Activated CD4-positive, alpha-beta T cell treated with anti-CD3 and anti-CD28 coated beads, Interleukin-2, amount 50 U/mL, for 24 hours (primary cell): ENCODE measurements at regions not wholly inside any gene's neighbourhood (a gene's known extent, or its start where the extent isn't known, plus 50 kb on each side); places are given as distances from the start of the nearest gene placed in this dataset.
"Not testable (repeated sequence)": the region's sequence is repeated elsewhere in the genome, so short reads cannot be mapped to it uniquely, and the experiment has no call there.

Experiments
- DNase-seq, 2 donors: peaks; one replicate each; pipeline ENCODE4 v3.0.0-alpha.2; 2020; ENCODE audit warnings: low read depth in 1 of 2, low spot score in 1 of 2

DNA sequence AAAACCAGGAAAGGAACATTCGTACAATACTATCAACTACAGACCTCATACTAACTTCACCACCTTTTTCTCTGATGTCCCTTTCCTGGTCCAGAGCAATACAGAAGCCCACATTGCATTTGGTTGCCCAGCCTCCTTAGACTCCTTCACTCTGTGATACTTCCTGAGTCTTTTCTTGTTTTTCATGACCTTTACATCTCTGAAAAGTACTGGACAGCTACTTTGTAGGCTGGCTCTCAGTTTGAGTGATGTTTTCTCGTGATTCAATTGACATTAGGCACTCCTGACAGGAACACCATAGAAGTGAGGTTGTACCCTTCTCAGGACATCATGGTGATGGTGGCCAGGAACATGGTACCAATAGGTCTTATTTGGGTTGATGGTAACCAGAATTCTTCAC lies 185.9 kb upstream of the SLC39A10 start:
- DNase-seq = no peak

DNA sequence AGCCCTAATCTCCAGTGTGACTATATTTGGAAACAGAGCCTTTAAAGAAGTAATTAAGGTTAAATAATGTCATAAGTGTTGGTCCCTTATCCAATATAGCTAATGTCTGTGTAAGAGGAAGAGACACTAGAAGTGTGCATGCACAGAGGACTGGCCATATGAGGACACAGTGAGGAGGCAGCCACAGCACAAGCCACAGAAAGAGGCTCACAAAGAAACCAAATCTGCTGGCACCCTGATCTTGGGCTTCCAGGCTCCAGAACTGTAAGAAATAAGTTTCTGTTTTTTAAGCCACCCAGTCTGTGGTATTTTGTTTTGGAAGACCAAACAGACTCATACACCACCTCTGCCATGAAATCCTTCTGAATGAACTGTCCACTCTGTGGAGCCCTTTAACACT lies 186.4 kb upstream of the SLC39A10 start:
- no peak for DNase-seq

GRCh38 chr2:195468771-195469170 lies 188.3 kb upstream of the SLC39A10 start:
- no peak for DNase-seq

GRCh38 chr2:195466427-195466826 lies 190.6 kb upstream of the SLC39A10 start:
- DNase-seq = no peak

GRCh38 chr2:195461010-195461409 lies 196.0 kb upstream of the SLC39A10 start:
- no peak for DNase-seq

DNA sequence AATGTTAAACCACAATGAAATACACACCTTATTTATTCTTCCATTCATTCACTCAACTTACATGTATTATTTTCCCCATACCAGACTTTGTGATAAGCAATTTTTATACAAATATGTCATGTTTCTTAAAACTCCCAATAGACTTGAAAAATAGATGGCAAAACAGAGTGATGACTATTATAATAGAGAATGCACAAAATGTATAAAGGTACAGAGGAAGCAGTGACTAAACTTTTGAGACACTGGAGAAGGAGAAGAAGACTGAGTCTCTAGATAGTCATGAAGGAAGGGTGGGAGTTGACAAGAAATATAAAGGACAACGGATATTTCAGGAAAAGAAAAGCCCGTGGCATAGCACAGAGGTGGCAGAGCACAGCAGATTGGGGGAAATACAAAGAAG lies 198.1 kb upstream of the SLC39A10 start:
- no peak for DNase-seq

DNA sequence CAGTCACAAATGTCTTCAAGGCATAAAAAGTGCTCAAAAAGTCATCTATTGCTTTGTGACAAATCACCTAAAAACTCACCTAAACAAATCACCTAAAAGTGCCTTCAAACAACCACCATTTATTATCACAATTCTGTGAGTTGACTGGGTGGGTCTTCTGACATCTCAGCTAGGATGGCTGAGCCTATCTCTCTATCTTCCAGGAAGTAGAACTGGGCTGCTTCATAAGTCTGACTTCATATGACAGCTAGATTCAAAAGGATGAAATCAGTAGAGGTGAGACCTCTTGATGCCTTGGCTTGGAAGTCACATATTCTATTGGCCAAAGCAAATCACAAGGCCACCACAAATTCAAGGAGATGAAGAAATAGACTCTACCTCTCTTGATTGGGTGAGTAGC lies 199.2 kb upstream of the SLC39A10 start:
- DNase-seq = no peak

GRCh38 chr2:195456771-195457170 lies 200.3 kb upstream of the SLC39A10 start:
- DNase-seq = no peak

- DNase-seq = no peak
Measured at GRCh38 chr2:195451160-195451559, 205.9 kb upstream of the SLC39A10 start.

- no peak for DNase-seq
Measured at GRCh38 chr2:195450552-195451113, 206.4 kb upstream of the SLC39A10 start.

- no peak for DNase-seq
Measured at GRCh38 chr2:195447323-195447975, 209.6 kb upstream of the SLC39A10 start.

- DNase-seq = no peak
Measured at GRCh38 chr2:195445639-195446038, 211.4 kb upstream of the SLC39A10 start.

DNA sequence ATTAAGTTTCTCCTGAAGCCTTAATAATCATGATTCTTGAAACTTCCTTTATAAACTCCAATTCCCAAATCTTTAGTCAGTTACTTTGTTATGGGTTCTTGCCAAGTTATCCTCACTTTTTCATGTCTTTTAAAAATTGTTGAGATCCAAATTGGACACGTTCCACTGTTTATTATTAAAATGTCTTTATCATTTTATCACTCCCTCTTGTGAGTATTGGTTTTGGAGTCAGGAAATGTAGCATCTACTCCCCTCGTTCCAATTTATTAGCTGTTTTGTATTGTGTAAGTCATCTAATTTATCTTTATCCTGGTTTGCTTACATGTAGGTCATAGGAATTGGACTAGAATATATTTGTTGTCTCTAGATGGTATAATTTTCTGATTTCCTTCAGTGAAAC lies 213.1 kb upstream of the SLC39A10 start:
- DNase-seq = no peak

- no peak for DNase-seq
Measured at GRCh38 chr2:195442458-195443175, 214.4 kb upstream of the SLC39A10 start.

DNA sequence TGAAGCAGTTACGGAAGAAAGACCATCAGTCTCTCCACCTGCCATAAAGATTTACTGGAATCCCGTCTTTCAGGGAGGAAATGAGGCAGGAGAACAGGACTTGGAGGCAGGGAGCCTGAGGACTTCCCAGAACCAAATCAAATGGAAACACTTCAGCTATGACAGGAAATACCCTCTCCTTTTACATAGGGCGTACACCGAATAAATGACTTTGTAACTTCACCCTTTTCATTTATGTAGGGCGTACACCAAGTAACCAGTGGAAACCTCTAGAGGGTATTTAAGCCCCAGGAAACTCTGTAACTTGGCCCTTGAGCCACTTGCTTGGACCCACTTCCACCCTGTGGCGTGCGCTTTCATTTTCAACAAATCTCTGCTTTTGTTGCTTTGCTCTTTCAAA lies 218.3 kb upstream of the SLC39A10 start:
- DNase-seq = no peak

- no peak for DNase-seq
Measured at GRCh38 chr2:195437521-195437920, 219.5 kb upstream of the SLC39A10 start.

GRCh38 chr2:195434346-195434745 lies 222.7 kb upstream of the SLC39A10 start:
- DNase-seq = no peak

DNA sequence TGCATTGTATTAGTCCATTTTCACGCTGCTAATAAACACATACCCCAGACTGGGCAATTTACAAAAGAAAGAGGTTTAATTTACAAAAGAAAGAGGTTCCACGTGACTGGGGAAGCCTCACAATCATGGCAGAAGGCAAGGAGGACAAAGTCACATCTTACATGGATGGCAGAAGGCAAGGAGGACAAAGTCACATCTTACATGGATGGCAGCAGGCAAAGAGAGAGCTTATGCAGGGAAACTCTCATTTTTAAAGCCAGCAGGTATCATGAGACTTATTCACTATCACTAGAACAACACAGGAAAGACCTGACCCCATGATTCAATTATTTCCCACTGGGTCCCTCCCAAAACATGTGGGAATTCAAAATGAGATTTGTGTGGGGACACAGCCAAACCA lies 223.3 kb upstream of the SLC39A10 start:
- DNase-seq = not testable (repeated sequence)

- DNase-seq = no peak
Measured at GRCh38 chr2:195428673-195429072, 228.4 kb upstream of the SLC39A10 start.

GRCh38 chr2:195425328-195425727 lies 231.7 kb upstream of the SLC39A10 start:
- no peak for DNase-seq

DNA sequence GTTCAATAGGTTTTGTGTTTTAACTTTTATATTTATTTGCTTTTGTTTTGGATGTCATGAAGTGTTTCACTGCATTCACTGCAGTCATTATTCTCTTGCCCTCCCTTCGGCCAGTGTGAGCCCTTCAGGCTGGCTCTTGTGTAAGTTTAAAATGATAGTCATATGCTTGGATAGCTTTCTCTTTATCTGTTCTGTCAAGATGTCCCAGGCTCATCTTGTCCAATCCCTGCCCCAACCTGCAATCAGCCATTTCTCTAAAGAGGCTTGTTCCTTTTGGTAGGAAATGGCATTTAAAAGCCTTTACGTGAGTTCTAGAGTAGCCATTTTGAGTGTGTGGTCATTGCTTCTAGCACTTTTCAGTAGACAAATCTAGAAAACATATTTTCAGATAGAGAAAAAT lies 238.0 kb upstream of the SLC39A10 start:
- no peak for DNase-seq

DNA sequence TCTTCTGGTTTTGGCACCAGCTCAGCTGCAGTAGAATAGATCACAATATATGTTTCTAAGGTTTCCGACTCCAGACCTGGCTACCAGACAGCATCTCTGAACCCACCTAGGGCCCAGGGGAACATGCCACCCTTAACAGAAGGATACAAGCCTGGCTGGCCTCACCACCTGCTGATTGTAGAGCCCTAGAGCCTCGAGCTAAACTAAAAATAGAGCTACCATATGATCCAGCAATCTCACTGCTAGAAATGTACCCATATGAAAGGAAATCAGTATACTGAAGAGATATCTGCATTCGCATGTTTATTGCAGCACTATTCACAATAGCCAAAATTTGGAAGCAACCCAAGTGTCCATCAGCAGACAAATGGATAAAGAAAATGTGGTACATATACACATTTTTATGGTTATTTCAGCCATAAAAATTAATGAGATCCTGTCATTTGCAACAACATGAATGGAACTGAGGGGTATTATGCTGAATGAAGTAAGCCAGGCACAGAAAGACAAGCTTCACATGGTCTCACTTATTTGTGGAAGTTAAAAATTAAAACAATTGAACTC lies 242.4 kb upstream of the SLC39A10 start:
- no peak for DNase-seq
